ENCODE measurements at regions not wholly inside any gene's neighbourhood (a gene's known extent, or its start where the extent isn't known, plus 50 kb on each side); places are given as distances from the start of the nearest gene placed in this dataset.

DNA sequence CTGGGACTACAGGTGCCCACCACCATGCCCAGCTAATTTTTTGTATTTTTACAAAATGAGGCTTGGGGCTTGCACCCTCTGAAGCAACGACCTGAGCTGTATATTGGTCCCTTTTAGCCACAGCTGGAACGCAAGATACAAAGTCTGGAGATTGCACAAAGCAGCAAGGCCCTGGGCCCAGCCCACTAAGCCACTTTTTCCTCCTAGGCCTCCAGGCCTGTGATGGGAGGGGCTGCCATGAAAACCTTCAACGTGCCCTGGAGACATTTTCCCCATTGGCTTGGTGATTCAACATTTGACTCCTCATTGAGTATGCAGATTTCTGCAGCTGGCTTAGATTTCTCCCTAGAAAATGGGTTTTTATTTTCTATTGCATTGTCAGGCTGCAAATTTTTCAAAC, 69.2 kb downstream of the CYB561 start:
- Histone ChIP-seq H3K4me1 (ENCODE audit: insufficient read depth, low read length) (no peaks in the 10 kb centered on the region), H3K79me2 (ENCODE audit: low read length) (no peaks in the 10 kb centered on the region), H4K20me1 (ENCODE audit: low read length) (no peaks in the 10 kb centered on the region), H3K9me3 (ENCODE audit: low read length) (no peaks in the 10 kb centered on the region), H3K27ac (ENCODE audit: low read length) (no peak overlapping the region), H3K4me2 (ENCODE audit: low read length) (no peak overlapping the region), H2AFZ (ENCODE audit: low read length) (no peak overlapping the region), H3K4me3 (ENCODE audit: low read length) (no peak overlapping the region), H3K9ac (ENCODE audit: low read length) (no peak overlapping the region), H3K27me3 (ENCODE audit: low read length) (no peaks in the 10 kb centered on the region), H3K9me2 (replicated peaks; ENCODE audit: low read length) (no peaks in the 10 kb centered on the region), H3F3A (ENCODE audit: low read length, unreplicated experiment) (no peaks in the 10 kb centered on the region), H3K36me3 (ENCODE audit: low read depth, low read length) (peaks cover 7% of the 10 kb centered on the region; the same call in 1 of the 2 replicates)
- DNase-seq, result no peak
- CTCF ChIA-PET, result no interaction called here
- intact Hi-C loops (cut with micrococcal nuclease), result no loop called here
- no peak for ATAC-seq
- POLR2A ChIA-PET (ENCODE audit: unreplicated experiment), result no interaction called here
- BruUV-seq (replicated peaks), result no TSS peak
- TF ChIP-seq EZH2phosphoT487 (IDR thresholded peaks at IDR 0.05; ENCODE audit: borderline replicate concordance, low read length) (no peak), EZH2 (IDR thresholded peaks at IDR 0.05; ENCODE audit: low read length, unreplicated experiment) (no peak)
- TF ChIP-seq, protein P1, sequence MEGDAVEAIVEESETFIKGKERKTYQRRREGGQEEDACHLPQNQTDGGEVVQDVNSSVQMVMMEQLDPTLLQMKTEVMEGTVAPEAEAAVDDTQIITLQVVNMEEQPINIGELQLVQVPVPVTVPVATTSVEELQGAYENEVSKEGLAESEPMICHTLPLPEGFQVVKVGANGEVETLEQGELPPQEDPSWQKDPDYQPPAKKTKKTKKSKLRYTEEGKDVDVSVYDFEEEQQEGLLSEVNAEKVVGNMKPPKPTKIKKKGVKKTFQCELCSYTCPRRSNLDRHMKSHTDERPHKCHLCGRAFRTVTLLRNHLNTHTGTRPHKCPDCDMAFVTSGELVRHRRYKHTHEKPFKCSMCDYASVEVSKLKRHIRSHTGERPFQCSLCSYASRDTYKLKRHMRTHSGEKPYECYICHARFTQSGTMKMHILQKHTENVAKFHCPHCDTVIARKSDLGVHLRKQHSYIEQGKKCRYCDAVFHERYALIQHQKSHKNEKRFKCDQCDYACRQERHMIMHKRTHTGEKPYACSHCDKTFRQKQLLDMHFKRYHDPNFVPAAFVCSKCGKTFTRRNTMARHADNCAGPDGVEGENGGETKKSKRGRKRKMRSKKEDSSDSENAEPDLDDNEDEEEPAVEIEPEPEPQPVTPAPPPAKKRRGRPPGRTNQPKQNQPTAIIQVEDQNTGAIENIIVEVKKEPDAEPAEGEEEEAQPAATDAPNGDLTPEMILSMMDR (conservative IDR thresholded peaks at IDR 0.05; ENCODE audit: low read depth, low read length), result no peak

DNA sequence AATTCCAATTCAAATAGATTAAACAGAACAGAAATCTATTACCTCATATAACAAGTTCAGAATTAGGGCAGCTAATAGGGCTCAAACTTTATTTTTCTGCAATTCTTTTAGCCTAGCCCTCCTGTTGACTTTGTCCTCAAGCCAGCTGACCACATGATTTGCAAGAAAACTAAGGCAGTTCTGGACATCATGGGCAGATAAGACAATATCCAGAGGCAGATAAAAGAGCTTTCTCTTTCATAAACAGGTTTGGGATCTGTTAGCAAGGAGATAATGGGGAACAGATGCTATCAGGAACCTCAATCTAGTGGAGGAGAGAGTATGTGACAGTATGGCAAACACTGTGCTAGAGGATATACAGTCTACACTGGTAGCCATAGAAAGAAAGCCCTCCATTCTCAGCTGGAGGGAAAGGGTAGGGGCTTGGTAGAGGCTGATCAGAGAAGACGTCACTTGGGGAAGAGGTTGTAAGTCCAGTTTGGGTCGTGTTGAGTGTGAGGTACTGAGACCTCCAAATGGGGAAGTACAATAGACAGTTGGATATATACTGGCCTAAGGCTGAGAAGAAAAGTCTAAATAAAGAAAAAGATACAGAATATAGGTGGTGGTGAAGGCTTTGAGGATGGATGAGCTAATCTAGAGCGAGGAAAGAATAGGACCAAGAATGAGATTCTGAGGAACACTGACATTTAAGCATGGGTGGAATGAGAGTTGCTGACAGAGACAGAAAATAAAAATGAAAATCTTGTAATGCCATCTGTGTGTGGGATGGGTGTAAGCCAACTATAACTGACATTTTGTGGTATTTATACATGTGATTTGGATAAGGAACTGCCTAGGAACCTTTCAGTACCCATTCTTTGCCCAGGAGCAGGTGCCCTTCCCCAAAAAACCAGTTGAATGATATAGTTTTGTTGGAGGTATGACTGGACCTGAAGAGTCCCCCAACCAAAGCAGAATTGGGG, 67.4 kb downstream of the CYB561 start:
- Histone ChIP-seq H3K4me1 (ENCODE audit: insufficient read depth, low read length) (no peaks in the 10 kb centered on the region), H4K20me1 (ENCODE audit: low read length) (no peaks in the 10 kb centered on the region), H3K9ac (ENCODE audit: low read length) (no peak overlapping the region), H3K27me3 (ENCODE audit: low read length) (no peaks in the 10 kb centered on the region), H3F3A (ENCODE audit: low read length, unreplicated experiment) (no peaks in the 10 kb centered on the region), H3K4me3 (ENCODE audit: low read length) (no peak overlapping the region), H3K27ac (ENCODE audit: low read length) (no peak overlapping the region), H3K4me2 (ENCODE audit: low read length) (no peak overlapping the region), H3K9me2 (replicated peaks; ENCODE audit: low read length) (no peaks in the 10 kb centered on the region), H3K9me3 (ENCODE audit: low read length) (no peaks in the 10 kb centered on the region), H3K79me2 (ENCODE audit: low read length) (no peaks in the 10 kb centered on the region), H3K36me3 (ENCODE audit: low read depth, low read length) (peaks cover 7% of the 10 kb centered on the region; the same call in 1 of the 2 replicates), H2AFZ (ENCODE audit: low read length) (no peak overlapping the region)
- no TSS peak for BruUV-seq (replicated peaks)
- DNase-seq, result no peak
- POLR2A ChIA-PET (ENCODE audit: unreplicated experiment), result no interaction called here
- CTCF ChIA-PET, result no interaction called here
- no peak for ATAC-seq
- intact Hi-C loops (cut with micrococcal nuclease), result no loop called here
- TF ChIP-seq EZH2phosphoT487 (IDR thresholded peaks at IDR 0.05; ENCODE audit: borderline replicate concordance, low read length) (no peak), EZH2 (IDR thresholded peaks at IDR 0.05; ENCODE audit: low read length, unreplicated experiment) (no peak)
- TF ChIP-seq, protein P1 (conservative IDR thresholded peaks at IDR 0.05; ENCODE audit: low read depth, low read length), result no peak

DNA sequence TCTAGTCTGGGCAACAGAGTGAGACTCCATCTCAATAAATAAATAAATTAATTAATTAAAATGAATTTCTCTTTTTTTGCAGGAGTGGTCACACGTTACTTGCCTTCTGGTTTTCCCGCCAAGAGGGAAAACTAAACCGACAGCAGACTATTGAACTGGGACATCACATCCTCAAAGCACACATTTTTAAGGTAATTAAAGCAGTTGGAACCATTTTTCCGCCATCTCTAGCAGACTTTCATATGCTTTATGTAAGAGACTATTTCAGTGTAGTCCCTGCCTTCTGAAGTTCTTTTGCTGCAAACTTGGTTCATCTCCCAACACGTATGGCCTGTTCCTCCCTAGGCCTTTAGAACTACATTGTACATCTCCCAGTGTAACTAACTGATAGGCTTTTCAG, 66.5 kb downstream of the CYB561 start:
- no peak for DNase-seq
- Histone ChIP-seq H2AFZ (ENCODE audit: low read length) (no peak overlapping the region), H3K4me3 (ENCODE audit: low read length) (no peak overlapping the region), H3K9ac (ENCODE audit: low read length) (no peak overlapping the region), H4K20me1 (ENCODE audit: low read length) (no peaks in the 10 kb centered on the region), H3K4me2 (ENCODE audit: low read length) (no peak overlapping the region), H3K27ac (ENCODE audit: low read length) (no peak overlapping the region), H3K4me1 (ENCODE audit: insufficient read depth, low read length) (no peaks in the 10 kb centered on the region), H3K79me2 (ENCODE audit: low read length) (no peaks in the 10 kb centered on the region), H3F3A (ENCODE audit: low read length, unreplicated experiment) (no peaks in the 10 kb centered on the region), H3K36me3 (ENCODE audit: low read depth, low read length) (peaks cover 7% of the 10 kb centered on the region; the same call in 1 of the 2 replicates), H3K27me3 (ENCODE audit: low read length) (no peaks in the 10 kb centered on the region), H3K9me2 (replicated peaks; ENCODE audit: low read length) (no peaks in the 10 kb centered on the region), H3K9me3 (ENCODE audit: low read length) (no peaks in the 10 kb centered on the region)
- BruUV-seq (replicated peaks), result no TSS peak
- ATAC-seq, result no peak
- CTCF ChIA-PET, result no interaction called here
- TF ChIP-seq, protein P1 (conservative IDR thresholded peaks at IDR 0.05; ENCODE audit: low read depth, low read length), result no peak
- TF ChIP-seq EZH2phosphoT487 (IDR thresholded peaks at IDR 0.05; ENCODE audit: borderline replicate concordance, low read length) (no peak), EZH2 (IDR thresholded peaks at IDR 0.05; ENCODE audit: low read length, unreplicated experiment) (no peak)
- POLR2A ChIA-PET (ENCODE audit: unreplicated experiment), result no interaction called here
- intact Hi-C loops (cut with micrococcal nuclease), result no loop called here

Measured in PC-3 (cell line).